ENCODE measurements at regions not wholly inside any gene's neighbourhood (a gene's known extent, or its start where the extent isn't known, plus 50 kb on each side); places are given as distances from the start of the nearest gene placed in this dataset.

- TF ChIP-seq CTCF (IDR thresholded peaks at IDR 0.05) (peak; percentile 36 to 78 (median 62)), POLR2A (IDR thresholded peaks at IDR 0.05) (no peak)
Measured at GRCh38 chr6:88492824-88493223, 326.7 kb upstream of the CNR1 start.
